Neuronal stem cell (in vitro differentiated cells): ENCODE measurements at regions not wholly inside any gene's neighbourhood (a gene's known extent, or its start where the extent isn't known, plus 50 kb on each side); places are given as distances from the start of the nearest gene placed in this dataset.

Experiments
- DNase-seq: peaks from one replicate; pipeline ENCODE4 v3.0.0-alpha.2; 2013; ENCODE audit warnings: low spot score
- H2AFZ ChIP-seq: one replicate; pipeline ENCODE4 v1.6.1; 2013; ENCODE audit warnings: mild to moderate bottlenecking, low read length, inconsistent platforms
- H2AK5ac ChIP-seq: 2 replicates; pipeline ENCODE4 v1.6.1; 2013; ENCODE audit warnings: low read depth, mild to moderate bottlenecking, inconsistent platforms, low read length, moderate library complexity, mixed read lengths
- H2BK120ac ChIP-seq: 2 replicates; pipeline ENCODE4 v1.6.1; 2013; ENCODE audit warnings: low read depth, mild to moderate bottlenecking, inconsistent platforms, low read length, moderate library complexity, mixed read lengths
- H2BK12ac ChIP-seq: one replicate; pipeline ENCODE4 v1.6.1; 2013; ENCODE audit warnings: low read length, inconsistent platforms
- H2BK15ac ChIP-seq: 2 replicates; pipeline ENCODE4 v1.6.1; 2013; ENCODE audit warnings: mild to moderate bottlenecking, low read length, inconsistent platforms, mixed read lengths
- H2BK5ac ChIP-seq: one replicate; pipeline ENCODE4 v1.6.1; 2013; ENCODE audit warnings: inconsistent platforms, mild to moderate bottlenecking, low read length, moderate library complexity
- H3K14ac ChIP-seq: one replicate; pipeline ENCODE4 v1.6.1; 2013; ENCODE audit warnings: low read length, inconsistent platforms
- H3K18ac ChIP-seq: 2 replicates; pipeline ENCODE4 v1.6.1; 2013; ENCODE audit warnings: low read length, inconsistent platforms
- H3K23ac ChIP-seq: 2 replicates; pipeline ENCODE4 v1.6.1; 2013; ENCODE audit warnings: low read depth, mild to moderate bottlenecking, mixed read lengths, low read length, inconsistent platforms; ENCODE audit not compliant: poor library complexity
- H3K27ac ChIP-seq: replicated peaks from 3 replicates; pipeline ENCODE4 v1.5.1; 2013; ENCODE audit warnings: low read length, inconsistent platforms
- H3K27me3 ChIP-seq, 3 experiments: 2 replicates each; pipeline ENCODE4 v1.6.1; 2013; ENCODE audit warnings: low read length in 3 of 3, mild to moderate bottlenecking in 2 of 3, inconsistent platforms in 1 of 3, low read depth in 1 of 3, mixed read lengths in 1 of 3, moderate library complexity in 1 of 3; ENCODE audit not compliant: control insufficient read depth in 3 of 3, insufficient read depth in 3 of 3
- H3K36me3 ChIP-seq, 2 donors: replicated peaks in 1 of 2; 2 replicates each; pipeline ENCODE4 v1.6.1; 2013; ENCODE audit warnings: low read length in 2 of 2; ENCODE audit not compliant: control insufficient read depth in 2 of 2, insufficient read depth in 2 of 2
- H3K4ac ChIP-seq: 2 replicates; pipeline ENCODE4 v1.6.1; 2013; ENCODE audit warnings: inconsistent platforms, mild to moderate bottlenecking, low read length, moderate library complexity
- H3K4me1 ChIP-seq, 2 donors: 1 replicate in 1 of 2; 2 replicates in 1 of 2; pipeline ENCODE4 v1.6.1; 2013; ENCODE audit warnings: low read length in 2 of 2, low read depth in 1 of 2; ENCODE audit not compliant: control insufficient read depth in 2 of 2, insufficient read depth in 1 of 2
- H3K4me2 ChIP-seq: one replicate; pipeline ENCODE4 v1.6.1; 2013; ENCODE audit warnings: mild to moderate bottlenecking, low read length, inconsistent platforms; ENCODE audit not compliant: insufficient read depth, poor library complexity, severe bottlenecking
- H3K4me3 ChIP-seq, 2 donors: 2 replicates each; pipeline ENCODE4 v1.5.1; 2013; ENCODE audit warnings: low read length in 2 of 2, mild to moderate bottlenecking in 2 of 2, inconsistent platforms in 1 of 2, moderate library complexity in 1 of 2
- H3K79me1 ChIP-seq: one replicate; pipeline ENCODE4 v1.6.1; 2013; ENCODE audit warnings: low read depth, mild to moderate bottlenecking, inconsistent platforms, low read length, moderate library complexity
- H3K9ac ChIP-seq: one replicate; pipeline ENCODE4 v1.6.1; 2013; ENCODE audit warnings: mild to moderate bottlenecking, low read depth, low read length, inconsistent platforms; ENCODE audit not compliant: poor library complexity
- H3K9me3 ChIP-seq, 2 donors: replicated peaks in 1 of 2; 2 replicates each; pipeline versions ENCODE3 to v1.6.1; 2013; ENCODE audit warnings: low read length in 2 of 2, mild to moderate bottlenecking in 2 of 2, inconsistent platforms in 1 of 2, low read depth in 1 of 2, mixed read lengths in 1 of 2, moderate library complexity in 1 of 2; ENCODE audit not compliant: control insufficient read depth in 2 of 2, insufficient read depth in 1 of 2
- H4K8ac ChIP-seq: one replicate; pipeline ENCODE4 v1.6.1; 2013; ENCODE audit warnings: low read depth, mild to moderate bottlenecking, inconsistent platforms, low read length, moderate library complexity
- H4K91ac ChIP-seq: one replicate; pipeline ENCODE4 v1.6.1; 2013; ENCODE audit warnings: low read length, low read depth, mild to moderate bottlenecking, inconsistent platforms; ENCODE audit not compliant: poor library complexity
- WGBS, 2 donors: extraction: QIAGEN DNeasy Blood & Tissue Kit; methylation state at CpG; one replicate each; pipeline ENCODE4 v1.1.7; 2013; ENCODE audit warnings: missing lambda C conversion rate in 2 of 2, mixed read lengths in 1 of 2; ENCODE audit not compliant: insufficient read length in 2 of 2, insufficient replicate concordance in 1 of 2; ENCODE audit errors: extremely low coverage in 2 of 2; 5-methylcytosine and 5-hydroxymethylcytosine counted together

- DNase-seq: no peak
Measured at GRCh38 chr12:131313635-131314034, 359.9 kb downstream of the ADGRD1 start.

GRCh38 chr12:131314524-131315090 lies 360.9 kb downstream of the ADGRD1 start:
- Histone ChIP-seq H3K79me1 (no peaks in the 10 kb centered on the region), H2AK5ac (no peak overlapping the region), H3K14ac (no peak overlapping the region), H3K4me3 (no peak overlapping the region), H4K91ac (no peak overlapping the region), H2BK15ac (no peak overlapping the region), H2AFZ (no peak overlapping the region), H3K36me3 (no peaks in the 10 kb centered on the region), H3K4me2 (no peak overlapping the region), H3K23ac (no peak overlapping the region), H3K27me3 (peaks cover 0 to 10% (median 0%) of the 10 kb centered on the region in 3 experiments), H3K27ac (no peak overlapping the region), H3K18ac (no peak overlapping the region), H2BK12ac (no peak overlapping the region), H3K9ac (no peak overlapping the region), H2BK5ac (no peak overlapping the region), H4K8ac (no peak overlapping the region), H3K4me1 (no peaks in the 10 kb centered on the region), H3K4ac (no peak overlapping the region), H3K9me3 (peaks cover 0 to 7% of the 10 kb centered on the region in 2 donors), H2BK120ac (no peak overlapping the region)
- no peak for DNase-seq

More at GRCh38 chr12:131313635-131314034, 359.9 kb downstream of the ADGRD1 start:
- Histone ChIP-seq H2BK5ac (no peak overlapping the region), H3K27me3 (peaks cover 0 to 10% (median 0%) of the 10 kb centered on the region in 3 experiments), H3K36me3 (no peaks in the 10 kb centered on the region), H3K4ac (no peak overlapping the region), H2BK15ac (no peak overlapping the region), H3K27ac (no peak overlapping the region), H4K91ac (no peak overlapping the region), H3K4me3 (no peak overlapping the region), H2BK12ac (no peak overlapping the region), H2AFZ (no peak overlapping the region), H3K9me3 (peaks cover 0 to 7% of the 10 kb centered on the region in 2 donors), H3K79me1 (no peaks in the 10 kb centered on the region), H3K4me1 (no peaks in the 10 kb centered on the region), H3K14ac (no peak overlapping the region), H3K18ac (no peak overlapping the region), H2BK120ac (no peak overlapping the region), H3K4me2 (no peak overlapping the region), H4K8ac (no peak overlapping the region), H3K23ac (no peak overlapping the region), H3K9ac (peak overlapping the region; percentile 30), H2AK5ac (no peak overlapping the region)
- no CpG with 5 or more reads among the region's 4 CpGs for WGBS, 2 donors

- H3K9me3 ChIP-seq: peaks cover 3 to 7% of the 10 kb centered on the region in 2 donors
- no peak overlapping the region for H3K27ac ChIP-seq
- no peaks in the 10 kb centered on the region for H3K4me1 ChIP-seq
- no peak overlapping the region for H3K23ac ChIP-seq
- H3K36me3 ChIP-seq: no peaks in the 10 kb centered on the region
- H2BK5ac ChIP-seq: no peak overlapping the region
- no peak overlapping the region for H2BK15ac ChIP-seq
- H2AK5ac ChIP-seq: no peak overlapping the region
- H3K4ac ChIP-seq: no peak overlapping the region
- peaks cover 0 to 6% (median 0%) of the 10 kb centered on the region in 3 experiments for H3K27me3 ChIP-seq
- no peak overlapping the region for H3K4me3 ChIP-seq
- H3K4me2 ChIP-seq: no peak overlapping the region
- H3K9ac ChIP-seq: peak overlapping the region; percentile 44
- H3K79me1 ChIP-seq: no peaks in the 10 kb centered on the region
- no peak overlapping the region for H4K8ac ChIP-seq
- no peak overlapping the region for H2AFZ ChIP-seq
- H2BK120ac ChIP-seq: no peak overlapping the region
- no peak for DNase-seq
- no peak overlapping the region for H3K18ac ChIP-seq
- H3K14ac ChIP-seq: no peak overlapping the region
- H4K91ac ChIP-seq: no peak overlapping the region
- WGBS, 2 donors: no CpG with 5 or more reads among the region's 3 CpGs
- H2BK12ac ChIP-seq: no peak overlapping the region
Measured at GRCh38 chr12:131315601-131316000, 361.9 kb downstream of the ADGRD1 start.

GRCh38 chr12:131316388-131316787 lies 362.7 kb downstream of the ADGRD1 start:
- peaks cover 7% of the 10 kb centered on the region in 2 donors for H3K9me3 ChIP-seq
- no peak overlapping the region for H4K91ac ChIP-seq
- H3K79me1 ChIP-seq: no peaks in the 10 kb centered on the region
- no peak overlapping the region for H3K27ac ChIP-seq
- no peaks in the 10 kb centered on the region for H3K4me1 ChIP-seq
- H2AK5ac ChIP-seq: no peak overlapping the region
- no peak overlapping the region for H2BK15ac ChIP-seq
- H3K36me3 ChIP-seq: no peaks in the 10 kb centered on the region
- H3K14ac ChIP-seq: no peak overlapping the region
- H2AFZ ChIP-seq: no peak overlapping the region
- H3K23ac ChIP-seq: no peak overlapping the region
- peaks cover 0 to 5% (median 0%) of the 10 kb centered on the region in 3 experiments for H3K27me3 ChIP-seq
- no peak overlapping the region for H2BK12ac ChIP-seq
- H3K4ac ChIP-seq: no peak overlapping the region
- H3K4me2 ChIP-seq: no peak overlapping the region
- no peak for DNase-seq
- H3K18ac ChIP-seq: no peak overlapping the region
- no peak overlapping the region for H2BK5ac ChIP-seq
- no CpG with 5 or more reads among the region's 6 CpGs for WGBS, 2 donors
- H2BK120ac ChIP-seq: peak overlapping the region; percentile 31
- no peak overlapping the region for H4K8ac ChIP-seq
- no peak overlapping the region for H3K4me3 ChIP-seq
- no peak overlapping the region for H3K9ac ChIP-seq
